LHCN-M2 (cell line): ENCODE measurements at regions not wholly inside any gene's neighbourhood (a gene's known extent, or its start where the extent isn't known, plus 50 kb on each side); places are given as distances from the start of the nearest gene placed in this dataset.

Experiments
- DNase-seq: peaks from one replicate; pipeline ENCODE4 v3.0.0-alpha.2; 2012; ENCODE audit warnings: low read depth

- no peak for DNase-seq
Measured at GRCh38 chr18:45376193-45376592, 239.1 kb upstream of the SLC14A2 start.

DNA sequence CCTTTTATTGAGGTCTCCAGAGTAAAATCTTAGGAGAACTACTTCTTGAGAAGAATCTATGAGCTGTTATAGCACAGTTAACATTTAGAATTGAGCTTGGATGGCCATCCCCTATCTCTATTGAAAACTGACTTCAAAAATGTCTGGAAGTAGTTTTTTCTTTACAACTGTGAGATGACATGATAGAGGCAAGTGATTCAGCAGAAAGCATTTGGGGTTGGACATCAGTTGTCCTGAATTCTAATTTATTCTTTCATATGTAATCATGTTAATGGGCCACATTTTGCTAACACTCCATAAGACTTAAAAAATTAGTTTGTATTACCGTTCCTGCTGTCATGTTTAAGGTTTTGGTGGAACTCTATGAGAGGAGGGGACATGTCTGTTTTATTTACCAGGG, 237.0 kb upstream of the SLC14A2 start:
- DNase-seq = no peak

- no peak for DNase-seq
Measured at GRCh38 chr18:45378933-45379332, 236.3 kb upstream of the SLC14A2 start.

DNA sequence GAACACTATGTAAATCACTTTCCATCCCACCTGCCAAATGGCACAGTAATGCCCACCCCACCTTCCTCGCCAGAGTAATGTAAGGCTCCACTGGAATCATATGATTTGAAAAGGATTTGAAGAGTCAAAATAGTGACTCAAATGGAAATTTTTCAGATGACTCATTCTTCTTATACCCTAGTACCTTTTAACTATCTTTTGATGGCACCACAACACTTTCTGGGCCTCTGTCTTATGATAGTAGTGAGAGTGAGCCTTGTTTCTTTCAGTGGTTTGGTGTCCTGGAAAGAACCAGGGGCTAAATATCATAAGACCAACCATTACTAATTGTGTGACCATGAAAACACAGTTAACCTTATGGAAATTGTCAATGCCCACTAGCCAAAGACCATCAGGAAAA, 235.4 kb upstream of the SLC14A2 start:
- no peak for DNase-seq

DNA sequence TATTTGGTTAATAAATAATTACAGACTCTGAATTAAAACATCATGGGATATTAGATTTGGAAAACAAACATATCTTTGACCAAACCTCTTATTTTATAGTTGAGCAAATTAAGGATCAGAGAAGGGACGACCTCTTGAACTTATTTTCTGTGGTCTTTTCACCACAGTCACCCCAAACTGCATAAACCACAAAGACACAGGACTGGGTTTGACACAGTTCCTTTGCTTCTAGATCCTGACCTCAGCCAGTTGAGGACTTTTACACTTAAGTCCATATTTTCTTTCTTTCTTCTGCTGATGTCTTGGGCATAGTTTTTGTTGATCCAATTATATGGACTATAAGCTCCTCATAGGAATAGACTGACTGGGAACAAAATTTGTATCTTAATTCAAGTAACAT, 234.0 kb upstream of the SLC14A2 start:
- DNase-seq = no peak

DNA sequence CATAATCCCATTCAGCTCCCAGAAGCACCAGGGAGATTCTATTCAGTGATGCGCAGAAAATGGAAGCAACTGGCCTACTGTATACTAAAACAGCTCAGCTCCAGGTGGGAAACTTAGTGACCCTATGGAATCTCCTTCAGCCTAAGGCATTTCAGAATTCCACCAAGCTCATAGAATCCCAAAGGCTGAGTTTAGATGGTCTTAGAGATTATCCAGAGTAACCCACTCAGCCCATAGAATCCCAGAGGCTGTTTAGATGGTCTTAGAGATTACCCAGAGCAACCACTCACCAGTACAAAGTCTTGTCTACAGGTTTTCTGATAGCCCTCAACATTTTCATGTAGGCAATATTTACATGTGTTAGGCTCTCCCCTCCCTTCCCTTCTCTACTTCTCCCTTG, 232.0 kb upstream of the SLC14A2 start:
- no peak for DNase-seq

DNA sequence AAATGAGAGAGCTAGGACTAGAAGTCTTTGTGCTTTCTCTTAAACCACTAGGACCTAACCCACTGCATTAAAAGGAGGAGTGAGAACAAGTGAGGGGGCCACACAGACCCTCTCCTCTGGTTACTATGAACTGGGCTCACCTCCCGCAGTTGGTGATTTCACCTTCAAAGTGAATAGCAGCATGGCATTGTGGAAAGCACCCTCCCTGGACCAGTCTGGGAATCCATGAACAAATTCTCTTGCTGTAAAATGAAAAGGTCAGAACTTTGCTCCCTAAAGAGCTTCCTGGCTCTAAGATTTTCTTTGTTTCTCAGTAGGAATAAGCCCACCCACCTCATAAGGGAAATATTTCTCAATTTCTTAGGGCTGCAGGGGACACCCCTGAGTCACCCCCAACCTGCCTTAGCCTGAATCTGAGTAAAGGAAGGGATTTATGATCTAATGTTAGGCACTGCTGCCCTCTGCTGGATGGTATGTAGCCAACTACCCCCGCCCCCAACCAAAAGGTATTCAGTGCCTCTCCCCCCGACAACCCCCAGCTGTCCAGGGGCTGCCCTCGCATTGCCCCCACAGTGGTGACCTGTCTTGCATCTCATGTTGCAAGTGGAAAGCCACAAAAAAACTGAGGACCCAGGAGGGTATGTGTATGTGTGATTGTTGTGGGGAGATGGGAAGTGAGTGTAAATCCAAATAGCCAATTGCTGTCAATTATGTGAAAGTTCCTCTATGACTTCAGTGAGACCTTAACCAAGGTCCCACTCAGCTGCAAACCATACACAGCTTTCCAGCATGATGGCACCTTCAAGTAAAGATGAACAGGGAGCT, 230.9 kb upstream of the SLC14A2 start:
- peak; percentile 54 for DNase-seq

DNA sequence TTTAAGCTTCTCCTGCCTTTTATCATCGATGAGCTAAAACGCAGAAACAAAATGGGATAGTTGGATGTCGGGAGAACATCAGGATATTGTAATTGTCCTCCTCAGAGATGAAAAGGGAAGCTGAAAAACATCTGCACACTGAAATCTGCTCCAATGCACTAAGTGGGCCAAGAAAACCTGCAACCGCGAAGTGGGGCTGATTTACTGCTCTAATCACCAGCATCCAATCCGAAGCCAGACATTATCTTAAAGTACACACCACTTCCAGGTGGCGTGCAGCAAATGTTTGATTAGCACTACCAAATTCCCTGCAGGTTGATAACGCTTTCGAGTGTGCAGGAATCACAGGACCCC, 230.3 kb upstream of the SLC14A2 start:
- DNase-seq = no peak

DNA sequence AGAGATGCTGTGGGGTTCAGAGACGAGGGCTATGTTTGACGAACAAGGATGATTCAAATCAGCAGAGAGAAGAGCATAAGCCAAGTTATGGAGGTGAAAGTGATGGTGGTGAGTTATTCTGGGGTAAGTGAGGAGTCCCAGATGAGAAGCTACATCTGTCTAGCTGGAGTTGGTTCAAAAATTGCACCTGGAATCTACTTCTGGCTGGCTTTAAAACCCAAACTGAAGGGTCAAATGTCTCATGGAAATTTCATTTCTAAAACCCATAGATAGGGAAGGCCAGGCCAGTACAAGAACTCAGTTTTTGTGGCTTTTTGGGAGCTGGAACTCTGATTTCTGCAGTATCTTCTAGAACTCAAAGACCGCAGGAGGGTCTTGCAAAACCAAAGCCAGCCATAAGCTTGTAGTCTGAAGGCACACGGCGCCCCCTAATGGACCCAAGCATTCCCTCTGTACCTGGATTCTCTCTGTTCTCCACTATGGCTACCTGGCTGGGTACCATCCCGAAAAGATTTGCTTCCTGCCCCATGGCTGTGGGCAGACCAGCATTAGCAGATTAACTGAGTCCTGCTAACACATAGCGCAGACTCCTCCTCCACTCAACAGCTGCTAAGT, 229.1 kb upstream of the SLC14A2 start:
- no peak for DNase-seq

- no peak for DNase-seq
Measured at GRCh38 chr18:45387229-45387628, 228.0 kb upstream of the SLC14A2 start.

DNA sequence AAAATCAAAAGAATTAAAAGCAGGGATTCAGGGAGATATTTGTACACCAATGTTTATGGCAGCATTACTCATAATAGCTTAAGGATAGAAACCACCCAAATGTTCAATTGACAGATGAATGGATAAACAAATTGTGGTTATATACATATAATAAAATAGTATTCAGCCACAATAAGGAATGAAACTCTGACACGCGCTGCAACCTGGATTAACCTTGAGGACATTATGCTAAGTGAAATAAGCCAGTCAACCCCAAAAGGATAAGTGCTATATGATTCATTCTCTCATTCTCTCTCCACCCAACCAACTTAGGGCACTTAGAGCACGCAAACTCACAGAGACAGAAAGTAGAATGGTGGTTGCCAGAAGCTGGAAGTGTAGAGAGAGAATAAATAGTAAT, 216.8 kb upstream of the SLC14A2 start:
- peak; percentile 49 for DNase-seq

GRCh38 chr18:45399146-45399545, 216.1 kb upstream of the SLC14A2 start:
- DNase-seq = no peak

- DNase-seq = no peak
Measured at GRCh38 chr18:45399643-45400042, 215.6 kb upstream of the SLC14A2 start.

DNA sequence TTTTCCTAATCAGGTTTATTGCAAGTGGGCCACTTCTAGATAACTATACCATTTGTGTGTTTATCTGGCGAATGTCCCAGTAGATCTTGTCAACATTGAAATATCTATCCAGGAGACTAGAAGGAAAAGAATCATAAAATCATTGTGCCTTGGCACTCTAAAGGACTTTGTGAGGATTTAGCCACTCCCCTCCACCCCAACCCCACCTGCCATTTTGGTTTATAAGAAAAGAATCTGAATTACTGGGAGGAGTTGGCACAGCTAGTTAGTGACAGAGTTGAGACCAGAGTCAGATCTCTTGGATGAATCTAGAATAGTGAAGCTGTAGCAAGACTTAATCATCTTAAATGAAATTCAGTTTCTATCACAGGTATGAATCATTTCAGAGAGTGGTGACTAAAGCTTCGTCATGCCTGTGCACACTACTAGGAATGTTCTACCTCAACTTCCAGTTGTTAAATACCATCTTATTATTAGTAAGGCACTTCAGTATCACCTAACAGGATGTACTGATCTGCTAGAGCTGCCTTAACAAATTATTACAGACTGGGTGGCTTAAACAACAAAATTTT, 212.7 kb upstream of the SLC14A2 start:
- peak; percentile 88 for DNase-seq

DNA sequence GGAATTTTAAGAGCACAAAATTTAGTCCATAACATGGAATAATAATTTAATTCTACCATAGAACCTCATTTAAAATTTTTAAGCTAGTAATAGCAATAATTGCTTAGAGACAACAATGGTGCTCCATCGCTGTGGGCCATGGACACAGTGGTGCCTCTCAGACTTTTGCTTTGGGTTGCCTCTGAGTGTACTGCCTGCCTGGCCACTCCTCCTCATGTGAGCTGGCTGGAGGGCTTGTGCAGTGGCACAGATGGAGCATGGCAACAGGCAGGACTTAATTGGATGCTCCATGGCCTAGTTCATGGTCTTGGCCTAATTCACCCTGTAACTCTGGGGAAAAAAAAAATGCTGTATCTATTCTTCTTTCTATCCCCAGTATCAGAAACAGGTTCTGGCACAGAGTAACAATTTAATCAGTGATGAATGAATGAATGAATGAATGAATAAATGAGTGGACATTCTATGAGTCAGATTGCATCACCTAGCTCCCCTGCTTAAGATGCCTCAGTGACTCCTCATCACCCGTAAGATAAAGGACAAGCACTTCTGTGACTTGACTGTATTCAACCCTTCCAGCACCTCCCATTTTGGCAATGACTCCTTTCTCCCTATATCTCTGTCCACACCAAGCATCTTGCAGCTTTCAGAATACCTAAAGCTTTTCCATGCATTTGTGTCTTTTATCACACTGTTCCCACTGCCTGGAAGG, 211.8 kb upstream of the SLC14A2 start:
- DNase-seq = no peak

DNA sequence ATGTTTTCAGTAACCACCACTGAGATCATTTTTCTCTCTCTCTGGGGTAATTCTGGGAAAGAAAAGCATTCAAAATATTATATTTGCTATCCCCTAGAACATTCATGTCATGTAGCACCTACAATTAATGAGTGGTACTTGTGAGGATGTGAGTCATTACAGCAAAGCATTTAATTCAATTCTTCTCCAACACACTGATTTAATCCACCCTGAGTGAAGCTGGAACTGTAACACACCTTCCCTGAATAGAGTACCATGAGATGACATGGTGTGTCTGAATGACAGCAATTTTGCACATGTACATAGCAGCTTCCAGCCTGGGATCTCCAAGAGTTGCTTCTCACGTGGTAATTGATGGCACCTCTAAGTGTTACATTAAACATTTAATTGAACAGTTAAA, 207.1 kb upstream of the SLC14A2 start:
- no peak for DNase-seq

GRCh38 chr18:45409971-45410370, 205.3 kb upstream of the SLC14A2 start:
- DNase-seq = no peak

- no peak for DNase-seq
Measured at GRCh38 chr18:45412577-45412976, 202.7 kb upstream of the SLC14A2 start.

DNA sequence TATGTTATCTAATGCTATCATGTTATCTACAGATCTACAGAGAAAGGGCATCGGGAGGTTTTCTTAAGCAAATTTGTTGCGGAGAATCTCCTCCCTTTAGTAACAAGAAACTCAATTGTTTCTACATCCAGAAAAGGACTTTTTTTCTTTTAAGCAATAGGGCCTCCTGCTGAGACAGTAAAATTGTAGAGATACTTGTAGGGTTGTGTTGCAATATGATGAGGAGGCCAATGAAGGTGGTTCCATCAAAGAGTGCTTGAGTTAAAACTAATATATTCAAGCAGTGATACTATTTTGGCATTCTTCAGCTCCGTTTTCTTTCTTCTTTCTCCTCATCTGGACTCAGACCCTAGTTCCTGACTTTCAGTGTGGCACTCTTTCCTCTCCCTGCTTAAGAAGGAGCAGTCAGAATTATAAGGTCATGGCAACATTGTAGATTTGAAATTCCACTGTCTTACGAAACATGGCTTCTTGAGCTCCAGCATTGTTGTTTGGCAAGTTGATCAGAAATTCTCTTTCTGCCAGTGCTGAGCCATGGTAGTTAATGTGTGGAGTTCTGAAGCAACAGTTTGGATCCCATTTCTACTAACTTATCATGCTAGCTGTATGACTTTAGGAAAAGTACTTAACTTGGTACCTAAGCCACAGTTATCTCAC, 202.0 kb upstream of the SLC14A2 start:
- DNase-seq = no peak

DNA sequence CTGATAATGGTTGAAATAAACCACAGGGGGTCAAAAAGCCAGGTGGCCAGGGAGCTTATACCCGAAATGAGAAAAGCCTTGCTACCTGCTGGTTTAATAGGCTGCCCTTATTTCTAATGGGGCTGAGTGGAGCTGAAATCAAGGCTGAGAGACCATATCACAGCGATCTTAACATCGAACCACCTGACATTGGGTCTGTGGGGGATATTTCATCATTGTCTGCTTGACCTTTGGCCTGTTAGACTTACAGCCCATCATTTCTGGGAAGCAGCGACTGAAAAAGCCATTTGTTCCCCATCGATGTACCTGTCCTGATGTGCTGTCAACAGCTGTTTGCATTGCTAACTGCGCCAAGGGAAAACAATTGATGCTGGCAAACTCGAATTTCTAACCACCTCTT, 199.7 kb upstream of the SLC14A2 start:
- DNase-seq = no peak

- DNase-seq = no peak
Measured at GRCh38 chr18:45416168-45416567, 199.1 kb upstream of the SLC14A2 start.

DNA sequence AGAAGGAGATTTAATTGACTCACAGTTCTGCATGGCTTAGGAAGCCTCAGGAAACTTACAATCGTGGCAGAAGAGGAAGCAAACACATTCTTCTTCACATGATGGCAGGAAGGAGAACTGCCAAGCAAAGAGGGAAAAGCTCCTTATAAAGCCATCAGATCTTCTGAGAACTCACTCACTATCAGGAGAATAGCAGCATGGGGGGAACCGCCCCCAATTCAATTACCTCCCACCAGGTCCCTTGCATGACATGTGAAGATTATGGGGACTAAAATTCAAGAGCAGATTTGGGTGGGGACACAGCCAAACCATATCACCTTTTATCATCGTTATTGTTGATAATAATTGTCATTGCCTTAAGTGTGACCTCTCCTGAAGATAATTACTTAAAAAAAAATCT, 197.9 kb upstream of the SLC14A2 start:
- no peak for DNase-seq
